ENCODE measurements at regions not wholly inside any gene's neighbourhood (a gene's known extent, or its start where the extent isn't known, plus 50 kb on each side); places are given as distances from the start of the nearest gene placed in this dataset.
"Not testable (repeated sequence)": the region's sequence is repeated elsewhere in the genome, so short reads cannot be mapped to it uniquely, and the experiment has no call there.

DNA sequence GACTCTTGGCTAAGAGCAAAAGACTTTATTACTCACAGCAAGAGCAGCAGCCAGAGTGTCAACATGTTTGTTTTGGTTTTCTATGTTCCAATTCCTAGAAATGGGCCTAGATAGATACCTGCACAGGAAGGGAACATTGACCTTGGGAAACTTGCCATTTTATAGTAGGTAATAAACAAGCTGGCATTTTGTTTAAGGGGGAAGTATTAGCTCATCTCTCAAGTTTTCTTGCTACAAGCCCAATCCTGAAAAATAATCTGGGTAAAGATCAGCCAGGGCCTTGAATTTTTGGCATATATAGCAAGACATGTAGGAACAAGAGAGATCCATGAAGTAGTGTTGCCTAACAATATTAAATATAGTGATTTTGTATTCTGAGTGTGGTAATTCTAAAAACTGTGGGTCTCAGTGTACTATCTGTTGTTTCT lies 51.4 kb upstream of the RGL1 start:
- DNase-seq (ENCODE audit: low read depth), result no peak

DNA sequence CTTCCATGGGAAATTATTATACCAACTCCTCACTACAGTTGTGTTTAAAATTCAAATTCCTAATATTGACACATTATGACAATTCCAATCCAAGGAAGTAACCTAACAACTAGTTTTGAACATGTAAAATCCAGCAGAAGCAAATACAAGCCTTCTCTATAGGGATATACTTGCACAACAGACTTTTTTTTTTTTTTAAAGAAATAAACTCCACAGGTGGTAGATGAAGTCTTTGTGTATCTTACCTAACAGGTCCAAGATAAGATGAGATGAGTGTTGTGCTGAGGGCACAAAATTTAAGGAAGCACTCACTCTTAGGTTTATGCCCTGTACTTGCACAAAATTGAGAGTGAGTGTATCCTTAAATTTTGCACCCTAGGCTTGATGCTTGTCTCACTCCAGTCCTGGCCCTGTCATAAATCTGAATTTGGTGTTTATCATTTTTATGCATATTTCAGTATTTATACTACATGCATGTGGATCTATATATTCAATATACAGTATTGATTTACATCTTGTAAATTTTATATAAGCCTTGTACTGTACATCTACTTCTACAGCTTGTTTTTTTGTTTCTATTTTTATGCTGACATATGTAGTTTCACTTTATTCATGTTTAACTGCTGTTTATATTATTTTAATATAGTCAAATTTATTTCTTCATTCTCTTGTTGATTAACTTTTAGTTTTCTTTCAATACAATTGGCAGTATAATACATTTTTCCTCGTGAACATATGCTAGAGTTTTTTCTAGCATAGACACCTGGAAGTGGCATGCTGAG lies 60.6 kb upstream of the RGL1 start:
- no peak for DNase-seq (ENCODE audit: low read depth)

DNA sequence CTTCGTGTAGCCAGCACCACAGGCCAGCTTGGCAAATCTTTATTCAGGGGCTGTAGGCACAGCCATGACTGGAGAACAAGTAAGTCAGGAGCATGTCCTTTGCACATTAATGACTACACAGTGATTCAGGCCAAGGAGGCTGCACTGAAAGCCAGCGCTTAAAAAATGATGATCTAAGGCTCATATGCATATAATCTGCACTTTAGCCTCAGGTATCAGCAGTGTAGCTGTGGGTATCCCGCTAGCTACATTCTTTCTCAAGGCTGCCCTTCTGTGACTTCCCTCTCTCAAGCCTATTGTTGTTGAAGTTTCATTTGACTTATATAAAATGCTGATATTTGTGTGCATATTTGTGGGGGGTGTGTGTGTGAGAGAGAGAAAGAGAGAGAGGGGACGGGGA lies 62.6 kb upstream of the RGL1 start:
- DNase-seq (ENCODE audit: low read depth), result no peak

DNA sequence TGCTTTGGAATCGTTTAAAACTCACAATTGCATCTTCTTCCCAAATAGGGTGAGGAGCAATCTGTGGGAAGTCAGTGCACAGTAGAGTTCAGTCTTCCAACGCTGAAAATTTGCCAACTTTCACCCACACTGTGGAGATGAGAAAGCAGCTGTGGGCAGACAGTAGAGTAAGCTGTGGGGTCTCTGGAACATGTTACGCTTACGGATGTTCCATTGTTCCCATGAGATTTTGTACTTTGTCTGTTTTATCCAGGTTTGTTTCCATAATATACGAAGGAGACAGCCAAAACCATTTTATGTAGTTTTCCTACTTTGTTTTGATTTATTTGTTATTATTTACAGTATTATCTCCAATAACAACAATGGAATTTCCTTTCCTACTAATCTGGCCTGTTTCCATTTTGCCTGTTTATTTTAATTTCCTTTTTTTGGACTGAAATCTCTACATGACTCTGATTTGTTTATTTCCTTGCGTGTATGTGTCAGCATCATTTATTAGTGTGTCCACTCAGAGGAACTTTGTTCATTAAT lies 65.1 kb upstream of the RGL1 start:
- DNase-seq (ENCODE audit: low read depth), result no peak

DNA sequence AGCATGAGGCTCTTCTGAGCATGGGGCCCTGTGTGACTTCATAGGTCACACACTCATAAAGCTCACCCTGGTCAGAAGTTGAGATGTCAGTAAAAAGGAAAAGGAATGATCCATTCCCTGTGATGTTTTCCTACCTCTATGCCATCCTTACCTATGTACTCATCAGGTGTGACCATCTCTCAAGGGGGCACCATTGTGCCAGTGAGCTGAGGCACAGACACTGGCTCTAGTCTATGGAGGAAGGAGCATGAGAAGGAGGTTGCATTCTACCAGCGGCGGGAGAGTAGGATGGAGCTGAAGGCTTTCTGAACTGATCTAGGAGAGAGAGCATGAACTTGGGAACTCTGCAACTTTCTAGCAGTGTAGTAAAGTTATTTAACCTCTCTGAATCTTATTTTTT lies 65.8 kb upstream of the RGL1 start:
- no peak for DNase-seq (ENCODE audit: low read depth)

DNA sequence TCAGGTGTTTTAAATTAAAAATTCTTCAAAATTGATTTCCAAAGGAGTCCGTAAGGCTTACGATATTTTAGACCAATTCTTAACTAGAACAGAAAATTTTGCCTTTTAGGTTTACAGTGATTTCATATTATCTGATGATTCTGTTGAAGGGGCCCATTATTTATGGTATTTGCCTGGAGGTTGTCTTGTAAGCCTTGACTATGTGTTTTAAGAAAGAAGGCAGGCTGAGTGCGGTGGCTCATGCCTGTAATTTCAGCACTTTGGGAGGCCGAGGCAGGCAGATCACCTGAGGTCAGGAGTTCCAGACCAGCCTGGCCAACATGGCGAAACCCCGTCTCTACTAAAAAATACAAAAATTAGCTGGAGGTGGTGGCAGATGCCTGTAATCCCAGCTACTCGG lies 67.0 kb upstream of the RGL1 start:
- DNase-seq (ENCODE audit: low read depth), result not testable (repeated sequence)

DNA sequence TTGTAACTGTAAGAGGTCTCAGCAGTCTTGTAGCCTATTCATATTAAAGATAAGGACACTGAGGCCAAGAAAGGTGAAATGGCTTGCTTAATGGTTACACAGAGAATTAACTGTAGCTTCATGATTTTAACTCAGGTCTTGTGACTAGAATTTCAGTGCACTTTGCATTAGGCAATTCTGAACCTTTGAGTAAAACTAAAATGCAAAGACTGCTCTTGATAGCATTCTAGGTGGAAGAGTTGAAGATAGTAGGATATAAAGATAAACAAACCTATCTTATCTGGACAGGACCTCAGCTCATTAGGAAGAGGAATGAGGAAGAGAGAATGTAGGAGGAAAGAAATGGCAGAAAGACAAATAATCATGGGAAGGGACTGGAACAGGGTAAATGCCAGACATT lies 68.6 kb upstream of the RGL1 start:
- no peak for DNase-seq (ENCODE audit: low read depth)

DNA sequence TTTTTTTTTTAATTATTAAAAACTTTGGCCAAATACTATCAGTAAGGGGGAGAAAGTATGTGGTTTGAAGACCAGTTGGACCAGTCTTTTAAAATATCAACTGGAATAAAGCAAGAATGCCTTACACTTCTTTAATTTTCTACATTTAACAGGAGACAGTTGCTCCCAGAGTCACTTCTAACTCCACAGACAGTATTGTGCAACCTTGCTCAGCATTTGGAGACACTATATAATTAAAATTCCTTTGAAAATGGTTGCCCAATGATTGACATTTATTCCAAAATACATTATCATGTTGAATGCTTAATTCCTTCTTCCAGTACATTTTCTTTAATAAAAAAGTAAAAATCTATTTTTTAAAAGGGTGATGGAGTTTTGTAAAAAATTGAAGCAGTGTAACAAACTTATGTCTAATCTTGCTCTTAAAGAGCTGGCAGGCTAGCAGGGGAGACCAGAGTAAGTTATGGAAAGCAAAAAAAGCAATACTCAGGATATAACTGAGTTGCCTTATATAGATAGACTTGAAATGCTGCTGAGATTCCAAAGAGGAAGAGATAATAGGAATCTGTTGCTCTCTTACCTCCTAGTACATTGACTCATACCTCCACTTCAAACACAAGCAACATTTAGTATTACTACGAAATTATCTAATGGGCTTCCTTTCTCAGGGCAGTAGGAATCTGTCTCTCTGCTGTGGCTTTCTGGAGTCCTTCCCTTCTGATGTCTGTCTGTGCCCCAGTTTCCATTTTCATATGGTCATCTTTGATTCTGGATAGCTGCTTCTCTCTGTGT lies 69.7 kb upstream of the RGL1 start:
- DNase-seq (ENCODE audit: low read depth), result no peak

DNA sequence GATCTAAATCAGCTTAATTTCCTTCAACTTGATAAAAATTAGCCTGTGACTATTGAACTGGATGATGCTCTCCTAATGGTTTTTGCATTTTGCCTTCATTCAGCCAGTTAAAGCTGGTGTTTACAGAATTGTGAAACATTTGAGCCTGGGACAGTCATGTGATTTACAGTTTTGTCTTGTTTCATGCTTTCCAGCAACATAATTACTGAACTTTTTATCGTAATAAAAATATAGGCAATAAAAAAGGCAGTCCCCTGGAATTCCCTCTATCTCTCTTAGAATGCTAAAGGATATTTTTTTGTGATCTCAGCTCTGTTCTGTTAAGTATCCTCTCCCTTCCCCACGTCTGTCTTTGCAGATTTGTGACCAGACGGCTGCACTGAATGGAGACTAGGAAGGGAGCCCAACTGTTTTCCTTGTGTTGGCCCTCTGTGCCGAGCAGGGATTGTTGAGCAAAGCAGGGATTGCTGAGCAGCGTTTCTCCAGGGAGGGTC lies 70.3 kb upstream of the RGL1 start:
- DNase-seq (ENCODE audit: low read depth), result no peak

DNA sequence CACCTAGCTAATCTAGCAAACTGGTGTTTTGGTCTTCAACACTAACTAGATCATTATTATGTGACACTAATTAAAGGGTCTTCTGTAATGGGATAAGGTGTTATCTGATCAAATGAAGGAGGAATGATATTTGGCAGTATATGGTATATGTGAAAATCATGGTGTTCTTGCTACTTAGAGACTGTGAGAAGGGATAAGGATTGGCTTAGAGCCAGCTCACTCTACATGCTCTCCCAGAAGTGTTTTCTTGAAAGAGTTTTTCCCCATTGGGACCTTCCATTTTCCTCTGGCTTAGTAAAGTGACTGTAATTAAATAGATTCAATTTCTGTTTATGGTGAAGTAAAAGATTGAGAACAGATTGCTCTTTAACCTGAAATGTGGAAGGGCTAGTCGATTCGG lies 71.2 kb upstream of the RGL1 start:
- DNase-seq (ENCODE audit: low read depth), result no peak

DNA sequence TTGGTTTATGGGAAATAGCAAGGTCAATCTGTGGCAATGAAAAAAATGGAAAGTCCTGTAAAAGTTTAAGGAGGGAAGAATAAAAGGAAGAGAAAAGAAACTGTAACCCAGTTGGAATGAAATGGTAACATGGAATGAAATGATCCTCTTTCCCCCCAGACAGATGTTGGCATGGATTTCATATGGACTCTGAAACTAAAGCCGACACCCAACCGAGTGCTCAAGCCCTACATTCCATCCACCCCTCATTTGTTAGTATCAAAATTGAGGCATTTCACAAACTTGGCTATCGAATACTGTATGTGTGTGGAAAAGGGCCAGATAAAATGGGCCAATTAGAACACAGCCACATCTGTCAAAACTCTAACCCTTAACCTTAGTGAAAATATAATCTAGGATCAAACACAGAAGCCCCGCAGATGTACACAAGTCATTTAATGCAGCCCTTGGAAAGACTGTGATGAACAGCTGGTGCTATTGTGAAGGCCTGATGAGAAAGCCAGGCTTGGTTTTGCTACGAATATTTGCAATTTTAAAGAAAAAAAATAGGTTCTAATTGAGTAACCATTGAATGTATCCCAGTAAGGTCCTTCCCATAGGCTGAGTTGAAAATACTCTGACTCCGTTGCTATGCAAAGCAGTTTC lies 72.6 kb upstream of the RGL1 start:
- DNase-seq (ENCODE audit: low read depth), result no peak

DNA sequence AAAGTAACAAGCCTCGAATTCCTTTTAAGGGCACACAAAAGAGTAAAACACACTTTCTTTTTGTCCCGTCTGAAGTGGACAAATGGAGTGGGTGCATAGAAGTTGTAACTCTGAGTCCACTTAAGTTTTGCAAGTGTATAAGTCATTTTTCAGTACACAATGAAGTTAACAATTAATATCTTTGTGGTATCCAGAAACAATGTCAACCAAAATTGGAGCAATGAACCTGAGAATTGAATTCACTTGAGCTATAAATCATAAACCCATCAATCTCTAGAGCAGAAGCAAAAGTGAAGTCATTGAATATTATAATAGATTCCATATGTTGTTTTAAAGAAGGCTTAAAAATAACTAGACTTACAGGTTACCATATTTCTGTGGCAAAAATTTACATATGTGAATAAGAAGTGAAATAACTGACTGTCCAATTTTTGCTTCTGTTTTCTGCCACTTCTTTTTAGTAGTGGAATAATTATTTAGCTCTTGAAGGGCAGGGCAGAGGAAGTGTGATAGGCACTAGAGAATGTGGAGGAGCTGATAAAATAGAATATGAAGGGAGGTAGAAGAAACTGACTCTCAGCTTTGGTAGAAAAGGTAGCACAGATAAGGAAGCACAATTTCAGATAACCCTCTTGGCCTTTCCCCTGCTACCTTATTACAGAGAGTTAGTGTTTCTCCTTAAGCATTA lies 73.9 kb upstream of the RGL1 start:
- no peak for DNase-seq (ENCODE audit: low read depth)

DNA sequence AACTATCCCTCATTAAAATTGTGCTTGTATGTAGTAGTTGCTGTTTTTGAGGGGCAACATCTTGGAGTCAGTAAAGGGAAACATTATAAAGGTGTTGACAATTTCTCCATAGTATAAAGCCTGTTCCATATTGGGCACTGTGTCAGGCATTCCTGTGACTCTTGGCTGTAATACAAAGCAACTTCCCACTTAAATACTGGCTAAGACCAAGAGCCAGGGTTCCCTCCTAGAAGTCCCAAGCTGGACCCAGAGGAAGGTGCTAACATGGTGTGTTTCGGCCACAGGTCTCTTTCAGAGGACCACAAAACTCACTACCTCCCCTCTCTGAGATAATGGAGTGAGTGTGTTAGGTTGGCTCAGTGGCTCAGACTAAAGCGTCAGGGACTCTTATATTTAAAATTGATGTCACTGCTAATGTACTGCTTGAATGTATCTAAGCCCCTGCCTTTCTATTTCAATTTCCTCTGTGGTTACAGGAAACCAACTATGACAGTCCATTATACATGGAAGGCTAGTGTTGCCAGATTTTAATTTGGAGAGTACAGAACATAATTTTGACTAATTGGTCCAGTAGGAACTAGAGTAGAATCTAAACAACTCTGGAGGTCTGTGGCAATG lies 74.7 kb upstream of the RGL1 start:
- DNase-seq (ENCODE audit: low read depth), result no peak

DNA sequence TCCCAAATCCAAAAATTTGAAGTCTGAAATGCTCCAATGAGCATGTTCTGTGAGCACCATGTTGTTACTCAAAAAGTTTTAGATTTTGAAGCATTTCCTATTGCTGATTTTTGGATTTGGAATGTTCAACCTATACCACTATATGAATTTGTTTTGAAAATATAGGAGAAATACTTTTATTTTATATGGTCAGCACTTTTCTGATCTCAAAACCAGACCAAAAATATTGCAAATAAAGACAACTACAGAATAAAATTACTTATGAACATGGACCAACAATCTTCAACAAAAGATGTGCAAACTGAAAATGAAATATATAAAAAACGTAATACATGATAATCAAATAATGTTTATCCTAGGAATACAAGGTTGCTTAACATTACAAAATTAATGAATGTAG lies 73.7 kb upstream of the APOBEC4 start:
- DNase-seq (ENCODE audit: low read depth), result no peak

DNA sequence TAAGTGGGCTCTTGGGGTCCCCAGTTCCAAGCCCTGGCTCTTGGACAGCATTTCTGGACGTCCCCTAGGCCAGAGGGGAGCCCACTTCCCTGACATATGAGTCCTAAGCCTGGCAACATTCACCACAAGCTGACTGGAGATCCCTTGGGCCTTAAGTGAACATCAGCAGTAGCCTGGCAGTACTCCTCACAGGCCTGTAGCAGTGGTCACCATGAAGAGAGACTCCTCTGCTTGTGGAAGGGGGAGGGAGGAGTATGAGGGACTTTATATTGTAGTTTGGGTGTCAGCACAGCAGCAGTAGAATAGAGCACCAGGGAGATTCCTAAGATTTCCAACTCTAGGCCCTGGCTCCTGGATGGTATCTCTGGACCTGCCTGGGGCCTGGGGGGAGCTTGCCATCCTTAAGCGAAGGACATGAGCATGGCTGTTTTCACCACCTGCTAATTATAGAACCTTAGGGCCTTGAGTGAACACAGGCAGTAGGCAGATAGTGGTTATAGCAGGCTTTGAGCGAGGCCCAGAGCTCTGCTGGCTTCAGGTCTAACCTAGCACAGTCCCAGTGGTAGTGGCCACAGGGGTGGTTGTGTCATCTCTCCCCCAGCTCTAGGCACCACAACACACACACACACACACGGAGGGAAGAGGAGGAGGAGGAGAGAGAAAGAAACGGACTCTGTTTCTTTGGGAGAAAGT lies 71.4 kb upstream of the APOBEC4 start:
- no peak for DNase-seq (ENCODE audit: low read depth)

DNA sequence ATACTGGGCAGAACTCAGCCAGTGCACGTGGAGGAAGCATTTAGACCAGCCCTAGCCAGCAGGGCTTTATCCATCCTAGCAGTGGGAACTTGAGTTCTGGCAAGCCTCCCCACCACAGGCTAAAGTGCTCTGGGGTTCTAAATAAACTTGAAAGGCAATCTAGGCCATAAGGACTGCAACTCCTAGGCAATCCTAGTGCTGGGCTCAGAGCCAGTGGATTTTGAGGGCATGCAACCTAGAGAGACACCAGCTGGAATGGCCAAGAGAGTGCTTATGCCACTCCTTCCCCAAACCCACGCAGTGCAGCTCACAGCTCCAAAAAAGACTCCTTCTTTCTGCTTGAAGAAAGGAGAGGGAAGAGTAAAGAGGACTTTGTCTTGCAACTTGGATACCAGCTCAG lies 70.5 kb upstream of the APOBEC4 start:
- DNase-seq (ENCODE audit: low read depth), result no peak

DNA sequence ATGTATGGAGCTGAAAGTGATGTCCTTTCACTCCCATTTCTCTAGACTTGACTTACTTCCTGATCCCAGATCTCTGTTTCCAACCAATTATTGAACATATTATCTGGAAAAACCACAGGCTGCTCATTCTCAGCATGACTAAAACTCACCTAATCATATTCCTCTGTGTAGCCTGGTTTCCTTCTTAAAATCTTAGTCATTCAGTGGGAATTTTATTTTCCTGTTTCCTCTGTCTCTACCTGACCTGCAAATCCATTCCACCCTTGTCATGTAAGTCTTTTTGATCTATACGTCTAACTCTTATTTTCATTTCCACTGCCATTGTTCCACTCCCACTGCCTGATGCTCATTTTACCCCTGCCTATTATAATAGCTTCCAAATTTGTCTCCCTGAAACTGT lies 67.9 kb upstream of the APOBEC4 start:
- DNase-seq (ENCODE audit: low read depth), result no peak

DNA sequence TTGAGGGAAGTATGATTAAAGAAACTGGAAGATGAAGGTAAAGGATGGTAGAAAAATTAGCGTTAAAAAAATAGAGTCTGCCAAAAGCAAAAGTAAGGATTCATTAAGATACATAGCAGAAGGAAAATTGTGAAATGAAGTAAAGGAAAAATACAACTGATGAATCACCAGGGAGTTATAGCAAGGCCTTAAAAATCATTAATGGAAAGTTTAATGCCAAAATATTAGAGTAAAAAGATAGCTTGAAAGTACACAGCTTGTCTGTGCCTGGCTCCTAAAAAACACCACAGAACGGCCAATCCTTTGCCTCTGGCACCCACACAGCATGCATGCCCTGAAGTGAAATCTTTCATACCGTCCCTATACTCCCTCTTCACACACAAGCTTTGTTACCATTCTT lies 66.9 kb upstream of the APOBEC4 start:
- DNase-seq (ENCODE audit: low read depth), result no peak

DNA sequence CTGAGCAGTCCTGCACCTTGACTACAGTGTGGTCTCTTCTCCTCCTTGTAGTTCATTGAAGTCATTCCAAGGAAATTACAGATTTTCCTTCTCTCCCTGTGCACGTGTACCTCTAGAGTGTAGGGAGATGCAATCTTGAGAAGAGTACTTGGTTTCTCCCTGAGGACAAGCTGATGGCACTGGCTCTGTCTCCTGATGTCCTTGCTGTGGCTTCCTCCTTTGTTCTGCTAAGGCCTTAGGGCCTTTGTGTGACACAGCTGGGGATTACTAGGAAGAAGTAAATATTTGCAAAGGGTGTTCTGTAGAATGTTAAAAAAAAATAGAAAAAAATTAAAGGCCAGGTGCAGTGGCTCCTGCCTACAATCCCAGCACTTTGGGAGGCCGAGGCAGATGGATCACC lies 66.2 kb upstream of the APOBEC4 start:
- DNase-seq (ENCODE audit: low read depth), result no peak

DNA sequence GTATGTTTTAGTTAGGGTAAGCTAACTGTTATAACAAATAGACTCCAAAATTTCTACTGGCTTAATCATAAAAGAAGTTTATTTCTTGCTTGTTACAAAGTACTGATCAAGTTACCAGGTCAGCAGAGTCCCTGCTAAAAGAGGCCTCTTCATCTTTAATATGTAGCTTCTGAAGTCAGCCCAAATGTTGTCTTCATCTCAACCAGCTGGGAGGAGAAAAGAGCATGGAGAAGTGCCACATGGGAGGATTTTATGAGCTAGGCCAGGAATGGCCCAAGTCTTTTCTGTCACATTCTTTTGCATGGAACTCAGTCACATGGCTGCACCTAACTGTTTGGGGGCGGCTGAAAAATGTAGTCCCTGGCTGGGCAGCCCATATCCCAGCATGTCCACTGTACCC lies 63.2 kb upstream of the APOBEC4 start:
- no peak for DNase-seq (ENCODE audit: low read depth)

DNA sequence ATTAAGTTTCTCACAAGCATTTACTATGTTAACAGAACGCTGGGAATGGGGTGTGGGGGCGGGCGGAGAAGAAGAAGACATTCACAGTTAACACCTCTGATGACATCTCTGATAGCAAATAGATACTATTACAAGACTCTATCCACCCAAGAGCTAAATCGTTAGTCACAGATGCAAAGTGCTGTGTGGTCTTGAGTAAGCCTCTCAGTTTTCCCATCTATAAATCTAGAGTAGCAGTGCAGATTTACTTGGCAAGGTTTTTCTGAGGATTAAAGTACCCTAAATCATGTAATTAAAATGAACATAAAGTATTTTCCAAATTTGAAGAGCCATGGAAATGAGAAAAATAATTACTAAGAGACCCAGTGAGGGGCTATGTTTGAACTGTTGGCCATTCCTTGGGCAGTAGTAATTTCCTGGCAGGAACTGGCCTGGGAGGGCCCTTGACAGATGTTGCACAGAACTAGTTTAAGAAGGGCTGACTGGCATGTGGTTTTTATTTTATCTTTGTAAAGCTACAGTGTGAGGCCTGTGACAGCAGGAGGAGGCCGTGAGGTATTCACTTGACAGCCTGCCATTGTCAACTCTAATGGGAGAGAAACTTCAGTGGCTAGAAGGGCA lies 58.7 kb upstream of the APOBEC4 start:
- peak; percentile 37 for DNase-seq (ENCODE audit: low read depth)

Data from fibroblast of the conjunctiva (primary cell).